GM21423 (cell line): ENCODE measurements at regions not wholly inside any gene's neighbourhood (a gene's known extent, or its start where the extent isn't known, plus 50 kb on each side); places are given as distances from the start of the nearest gene placed in this dataset.

Experiments
- ATAC-seq: cut with Tn5 transposase; IDR thresholded peaks from one replicate; pipeline ENCODE4 v1.9.1; 2021; ENCODE audit warnings: mild to moderate bottlenecking, moderate library complexity; ENCODE audit not compliant: unreplicated experiment

GRCh38 chr20:40414843-40415615, 274.0 kb downstream of the MAFB start:
- no peak for ATAC-seq

DNA sequence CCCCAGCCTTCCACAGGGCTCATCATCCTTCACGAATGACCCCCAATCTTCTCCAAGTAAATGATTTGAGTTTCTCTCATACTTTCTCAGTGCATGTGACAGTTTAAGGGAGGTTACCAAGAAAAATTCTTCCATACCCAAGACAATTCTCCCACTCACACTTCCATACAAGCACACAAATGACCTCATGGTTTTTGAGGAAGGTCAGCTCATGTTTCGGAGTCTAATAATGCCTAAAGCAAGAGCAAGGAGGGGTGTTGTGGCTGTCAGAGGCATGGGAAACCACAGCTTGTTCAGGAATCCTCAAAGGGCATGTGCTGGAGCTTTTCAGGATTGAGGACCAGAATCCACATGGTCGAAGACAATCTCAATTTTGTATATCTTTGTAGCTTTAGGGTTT, 279.0 kb downstream of the MAFB start:
- no peak for ATAC-seq

DNA sequence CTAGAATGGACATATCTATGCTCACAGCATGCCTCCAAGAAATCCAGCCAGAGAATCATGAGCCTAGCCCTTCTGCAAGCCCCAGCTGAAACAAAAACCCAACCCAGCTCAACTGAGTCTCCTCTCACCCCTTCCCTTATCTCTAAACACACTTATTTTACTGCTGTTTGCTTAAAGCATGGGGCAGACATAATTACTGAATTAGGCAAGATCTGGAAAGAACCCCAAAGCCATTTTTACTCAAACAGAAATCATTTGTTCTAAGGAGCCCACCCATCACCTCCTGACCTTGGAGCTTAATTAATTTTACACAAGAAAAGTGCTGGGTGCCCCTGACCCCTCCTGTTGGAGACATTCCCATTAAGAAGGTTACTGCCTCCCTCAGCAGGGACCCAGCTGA, 291.6 kb downstream of the MAFB start:
- ATAC-seq, result no peak

DNA sequence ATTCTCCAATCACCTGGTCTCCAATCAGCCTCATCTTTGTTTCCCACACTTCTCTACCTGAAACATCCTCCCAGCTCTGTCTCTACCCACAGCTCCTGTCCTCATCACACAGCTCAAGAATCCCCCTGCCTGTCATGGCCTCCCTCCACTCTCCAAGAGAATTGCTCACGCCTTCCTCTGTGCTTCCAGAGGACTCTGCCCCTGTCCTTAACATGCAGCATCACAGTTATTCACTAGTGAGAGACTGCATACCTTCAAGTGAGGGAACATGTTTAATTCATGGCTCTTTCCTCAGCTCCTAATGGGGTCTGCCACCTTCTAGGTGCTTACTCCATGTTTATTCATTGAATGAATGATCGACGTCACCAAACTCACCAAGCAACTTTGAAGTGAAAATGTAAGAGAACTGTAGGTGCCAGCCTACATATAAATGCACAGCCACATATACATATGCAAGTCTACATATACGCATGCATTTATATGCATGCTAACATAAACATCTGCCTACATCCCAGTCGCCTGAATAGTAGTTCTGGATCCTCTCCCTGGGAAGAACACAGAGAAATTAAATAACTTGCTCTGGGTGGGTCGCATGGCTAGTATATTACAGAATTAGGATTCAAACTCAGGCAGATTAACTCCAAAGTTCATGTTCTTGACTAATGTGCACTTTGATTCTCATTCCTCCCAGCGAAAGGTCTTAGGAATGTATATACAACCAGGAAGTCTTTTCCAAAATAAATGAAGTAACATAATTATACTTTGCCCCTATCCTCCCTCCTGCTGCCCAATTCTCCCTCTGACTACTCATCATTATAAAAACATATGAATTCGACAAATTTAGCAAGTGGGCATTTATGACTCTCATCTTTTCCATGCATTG, 295.6 kb downstream of the MAFB start:
- no peak for ATAC-seq

- no peak for ATAC-seq
Observed at GRCh38 chr20:40390654-40391053, 298.4 kb downstream of the MAFB start.

- ATAC-seq, result no peak
Observed at GRCh38 chr20:40370800-40371199, 318.2 kb downstream of the MAFB start.

- ATAC-seq, result no peak
Observed at GRCh38 chr20:40368876-40369275, 320.2 kb downstream of the MAFB start.

- no peak for ATAC-seq
Observed at GRCh38 chr20:40361916-40362315, 327.1 kb downstream of the MAFB start.

DNA sequence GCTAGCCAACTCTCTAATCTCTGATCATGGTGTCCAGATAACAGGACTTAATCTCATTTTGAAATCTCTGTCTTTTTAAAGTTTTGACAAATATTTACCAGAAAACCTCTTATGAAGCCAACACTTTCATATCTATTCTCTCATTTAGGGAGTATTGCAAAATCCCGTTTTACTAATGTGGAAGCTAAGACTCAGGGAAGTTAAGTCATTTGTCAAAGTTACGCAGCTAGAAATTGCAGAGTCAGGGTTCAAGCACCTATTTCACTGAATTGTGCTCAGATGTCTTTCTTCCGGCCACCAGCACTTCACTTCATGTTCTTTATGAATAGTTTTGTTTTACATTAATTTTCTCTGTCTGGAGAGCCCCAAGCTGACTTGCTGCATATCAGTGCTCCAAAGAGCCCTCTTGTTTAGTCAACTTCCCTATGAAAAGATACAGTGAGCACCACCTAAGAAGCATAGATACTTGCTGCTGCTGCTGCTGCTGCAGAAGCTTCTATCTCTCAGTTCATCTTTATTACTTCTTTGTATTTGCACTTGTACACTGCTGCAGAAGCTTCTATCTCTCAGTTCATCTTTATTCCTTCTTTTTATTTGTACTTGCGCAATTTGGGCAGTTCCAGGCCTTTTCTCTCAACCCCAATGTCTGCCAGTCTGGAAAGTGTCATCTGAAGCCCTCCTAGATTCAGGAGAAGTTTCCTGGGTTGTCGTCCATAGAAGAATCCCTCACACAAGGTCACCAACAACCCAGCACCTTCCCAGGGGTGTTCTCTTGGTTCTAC, 329.7 kb downstream of the MAFB start:
- ATAC-seq, result no peak

- no peak for ATAC-seq
Observed at GRCh38 chr20:40354880-40355279, 334.2 kb downstream of the MAFB start.

GRCh38 chr20:40343390-40343789, 345.6 kb downstream of the MAFB start:
- ATAC-seq, result no peak

DNA sequence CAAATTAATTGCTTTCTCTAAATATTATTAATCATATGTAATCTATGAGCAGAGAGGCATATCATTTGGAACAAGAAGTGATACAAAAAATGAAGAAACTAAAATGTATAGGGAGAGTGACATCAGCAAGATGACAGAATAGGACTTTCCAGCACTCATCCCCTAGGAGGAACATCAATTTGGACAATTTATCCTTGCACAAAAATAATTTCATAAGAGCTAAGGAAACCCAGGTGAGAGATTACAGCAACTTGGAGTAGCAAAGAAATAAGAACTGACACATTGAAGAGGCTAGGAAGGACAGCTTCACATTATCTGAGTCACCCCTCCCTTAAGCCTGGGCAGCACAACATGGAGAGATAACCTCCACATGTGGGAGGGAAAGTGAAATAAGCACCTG, 347.5 kb downstream of the MAFB start:
- no peak for ATAC-seq

DNA sequence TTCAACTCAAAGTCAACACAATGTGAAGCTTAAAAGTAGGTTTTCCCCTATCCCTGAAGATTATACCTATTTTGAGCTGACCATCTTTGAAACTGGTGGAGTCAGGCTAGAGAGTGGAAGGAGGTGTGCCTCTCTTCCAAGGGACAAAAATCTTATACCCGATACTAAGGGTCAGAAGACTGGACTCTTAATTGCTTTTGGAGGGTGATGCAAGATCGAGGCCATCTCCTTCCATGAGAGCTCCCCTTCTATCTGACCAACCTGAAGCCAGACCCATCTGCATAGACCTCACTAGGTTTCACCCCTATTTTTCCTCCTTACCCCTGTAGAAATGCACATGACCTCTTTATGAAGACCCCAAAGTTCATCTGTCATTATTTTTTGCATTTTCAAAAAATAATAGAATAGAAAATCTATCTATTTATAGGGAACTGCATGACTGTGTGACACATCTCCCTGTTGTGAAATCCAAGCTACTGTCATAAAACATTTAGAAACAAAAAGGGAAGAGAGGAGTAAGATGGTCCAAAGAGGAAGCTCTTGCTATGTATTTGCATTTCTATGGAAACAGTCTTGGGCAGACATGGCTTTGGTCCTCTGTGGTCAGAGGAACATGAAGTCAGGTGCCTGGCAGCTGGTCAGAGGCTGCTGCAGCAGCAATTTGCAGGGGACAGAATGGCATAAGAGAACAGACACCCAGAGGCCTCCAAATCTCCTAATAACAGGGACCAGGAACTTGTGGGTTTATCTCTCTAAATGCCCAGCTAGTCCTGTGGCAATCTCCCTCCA, 349.2 kb downstream of the MAFB start:
- ATAC-seq, result no peak

DNA sequence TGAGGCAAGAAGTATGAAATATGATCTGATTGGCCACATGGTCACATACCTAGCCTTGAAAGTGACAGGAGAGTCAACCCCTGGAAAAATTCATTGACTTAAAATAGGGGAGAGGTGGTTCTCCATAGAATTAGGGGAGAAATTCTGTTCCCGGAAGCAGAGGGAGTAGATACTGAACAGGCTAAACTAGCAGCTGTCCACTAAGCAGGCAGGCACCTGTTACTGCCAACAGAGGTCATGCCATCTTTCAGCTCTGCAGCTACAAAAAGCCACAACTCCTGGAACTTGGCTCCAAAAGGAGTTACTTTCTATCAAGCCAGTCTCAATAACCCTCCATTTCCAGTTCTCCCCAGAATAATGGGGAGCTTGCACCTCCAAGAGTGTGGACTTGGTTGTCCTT, 352.5 kb downstream of the MAFB start:
- ATAC-seq, result no peak

- ATAC-seq, result no peak
Observed at GRCh38 chr20:40335901-40336351, 353.1 kb downstream of the MAFB start.

DNA sequence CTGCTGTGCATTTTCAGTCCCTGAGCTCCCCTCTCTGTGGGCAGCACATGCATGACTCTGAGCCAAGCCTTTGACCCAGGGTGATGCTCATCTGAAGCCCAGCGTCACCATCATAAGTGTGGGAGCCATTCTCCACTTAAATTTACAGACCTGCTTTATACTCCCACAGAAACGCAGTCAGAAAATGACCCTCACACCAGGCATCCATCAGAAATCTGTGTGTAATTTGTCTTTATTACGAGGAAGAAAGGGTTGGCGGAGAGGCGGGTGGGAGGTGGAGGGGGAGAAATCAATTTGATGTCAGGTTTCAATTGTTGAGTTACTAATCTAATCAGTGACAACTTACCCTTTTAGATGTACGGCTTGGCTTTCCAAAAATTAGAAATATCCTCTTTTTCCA, 353.6 kb downstream of the MAFB start:
- no peak for ATAC-seq

- ATAC-seq, result no peak
Observed at GRCh38 chr20:40333591-40333990, 355.4 kb downstream of the MAFB start.

GRCh38 chr20:40331807-40332560, 357.1 kb downstream of the MAFB start:
- no peak for ATAC-seq

DNA sequence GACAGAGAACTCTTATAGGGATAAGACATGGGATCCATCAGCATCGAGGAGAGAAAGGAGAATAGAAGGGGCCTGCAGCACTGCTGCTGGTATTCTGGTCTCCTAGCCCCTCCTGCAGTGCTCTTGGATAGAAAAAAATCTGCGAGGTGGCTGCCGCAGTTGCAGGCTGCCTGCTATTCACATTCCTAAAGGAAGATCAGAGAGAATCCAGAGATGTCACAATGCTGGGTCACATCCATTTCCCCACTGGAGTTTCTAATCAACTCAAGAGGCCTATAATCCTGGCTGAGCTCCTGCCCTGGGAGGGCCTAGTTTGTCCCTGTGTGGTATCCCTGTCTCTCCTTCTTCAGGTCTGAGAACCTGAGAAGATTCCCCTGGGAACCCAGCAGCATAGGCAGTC, 357.8 kb downstream of the MAFB start:
- ATAC-seq, result no peak

DNA sequence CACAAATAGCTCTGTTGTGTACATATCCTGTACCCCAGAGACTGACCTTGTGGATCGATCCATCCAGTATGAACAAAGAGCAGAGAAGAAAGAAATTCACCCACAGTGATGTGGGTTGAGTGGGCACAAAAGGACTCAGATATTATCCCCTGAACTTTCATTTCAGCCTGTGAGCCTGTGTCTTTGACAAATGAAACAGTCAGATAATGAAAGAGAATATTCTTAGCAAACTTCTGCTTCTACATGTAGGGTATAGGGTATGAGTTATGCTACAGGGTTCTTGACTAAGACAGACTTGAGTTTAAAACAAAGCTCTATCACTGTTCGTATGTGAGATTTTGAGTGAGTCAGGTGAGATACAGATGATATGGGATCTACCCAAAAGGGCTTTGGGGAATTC, 359.7 kb downstream of the MAFB start:
- no peak for ATAC-seq
